ENCODE measurements at regions not wholly inside any gene's neighbourhood (a gene's known extent, or its start where the extent isn't known, plus 50 kb on each side); places are given as distances from the start of the nearest gene placed in this dataset.

DNA sequence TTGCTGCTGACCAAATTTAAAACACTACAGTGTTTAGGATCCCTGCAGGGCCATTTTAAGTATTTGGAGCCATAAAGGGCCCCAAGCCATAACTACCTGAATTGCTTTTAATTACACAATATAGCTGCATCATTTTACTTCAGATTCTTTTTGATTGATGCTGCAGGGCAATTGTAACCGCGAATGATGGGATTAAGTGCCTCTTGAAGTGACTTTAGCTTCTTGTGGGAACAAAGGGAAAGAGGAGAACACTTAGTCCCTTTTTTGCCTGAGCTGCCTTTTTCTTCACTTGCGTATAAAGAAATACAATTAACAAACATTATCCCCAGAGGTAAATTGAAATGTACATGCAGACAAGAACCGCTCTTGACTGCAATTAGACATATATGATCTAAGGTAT lies 228.5 kb downstream of the ZIC5 start:
- no peak overlapping the region for H3K4me2 ChIP-seq (ENCODE audit: insufficient read depth in 1 of 2, low read depth in 2 of 2, low read length in 2 of 2)
- peak overlapping the region; percentile 54 for H4K91ac ChIP-seq (replicated peaks; ENCODE audit: insufficient read length, low read length)
- no peak overlapping the region for H2BK15ac ChIP-seq (ENCODE audit: low read length)
- ChIA-PET POLR2A (ENCODE audit: partially characterized antibody) (interaction anchor here (1.3 kb wide), 1 partner anchor 56 kb away, joined by 4 read pairs; no protein-coding TSS in a partner anchor), CTCF (ENCODE audit: partially characterized antibody) (interaction anchor here (0.6 to 1.4 kb wide), 3 partner anchors 11 to 52 kb away, joined by 3 read pairs; no protein-coding TSS in a partner anchor)
- no peak overlapping the region; the same call in 1 of the 2 replicates for H3K18ac ChIP-seq (ENCODE audit: extremely low read depth, low read length)
- no peak overlapping the region for H4K8ac ChIP-seq (ENCODE audit: extremely low read depth, insufficient read depth, low read length)
- H3K36me3 ChIP-seq (ENCODE audit: control insufficient read depth in 2 of 4, insufficient read depth in 4 of 4, low read length in 3 of 4) = no peaks in the 10 kb centered on the region; a peak in 1 of 8 replicates
- H3K4ac ChIP-seq (replicated peaks; ENCODE audit: insufficient read length, low read depth, low read length) = no peak overlapping the region
- H2BK12ac ChIP-seq (ENCODE audit: low read depth, low read length) = peak overlapping the region; percentile 78; the same call in 1 of the 2 replicates
- no peak overlapping the region for H3K14ac ChIP-seq (ENCODE audit: insufficient read length)
- H2BK20ac ChIP-seq (ENCODE audit: low read length) = no peak overlapping the region
- 75% methylated on average over 4 of the region's 4 CpGs; no CpG with 5 or more reads in 1 of the 2 experiments for WGBS, 2 experiments (ENCODE audit: extremely low coverage in 1 of 2, insufficient coverage in 1 of 2, insufficient read length in 1 of 2, insufficient replicate concordance in 2 of 2, low coverage in 1 of 2, low lambda C conversion rate in 2 of 2, missing lambda C conversion rate in 1 of 2)
- no peak overlapping the region for H3K4me3 ChIP-seq (ENCODE audit: extremely low read depth in 1 of 4, insufficient read depth in 2 of 4, low read depth in 3 of 4, low read length in 4 of 4)
- H3K23ac ChIP-seq (ENCODE audit: insufficient read length) = no peak overlapping the region
- peaks cover 11 to 31% (median 25%) of the 10 kb centered on the region in 4 experiments; a peak in 6 of 7 replicates for H3K4me1 ChIP-seq (replicated peaks in 1 of 4; ENCODE audit: control insufficient read depth in 3 of 4, insufficient read depth in 4 of 4, low read length in 3 of 4)
- no peak overlapping the region for H2AFZ ChIP-seq (ENCODE audit: low read length)
- no peaks in the 10 kb centered on the region for H3K9me3 ChIP-seq (ENCODE audit: insufficient read depth in 2 of 2, low read depth in 1 of 2, low read length in 1 of 2)
- H4K5ac ChIP-seq (ENCODE audit: insufficient read length, low read depth, low read length) = peak overlapping the region; percentile 47
- no peaks in the 10 kb centered on the region for H3K23me2 ChIP-seq (ENCODE audit: low read depth, low read length)
- peak in 1 of 2 experiments; percentile 36 for DNase-seq (ENCODE audit: low read depth in 1 of 2, low spot score in 2 of 2)
- no peaks in the 10 kb centered on the region; a peak in 1 of 4 replicates for H3K79me2 ChIP-seq (ENCODE audit: control insufficient read depth in 1 of 2, insufficient read depth in 2 of 2, low read length in 2 of 2)
- H3K56ac ChIP-seq (replicated peaks; ENCODE audit: insufficient read length, low read depth, low read length) = peak overlapping the region; percentile 13
- H3K27me3 ChIP-seq (replicated peaks in 1 of 4; ENCODE audit: control insufficient read depth in 3 of 4, extremely low read depth in 1 of 4, insufficient read depth in 3 of 4, low read length in 3 of 4) = no peaks in the 10 kb centered on the region
- H2BK5ac ChIP-seq (ENCODE audit: low read depth, low read length) = no peak overlapping the region
- 0 out of 2 replicates have a peak, but pooled peaks cover 2% of the 10 kb centered on the region for H3K79me1 ChIP-seq (ENCODE audit: low read depth, low read length)
- no peaks in the 10 kb centered on the region for H4K20me1 ChIP-seq (replicated peaks in 1 of 2; ENCODE audit: control insufficient read depth in 1 of 2, insufficient read depth in 2 of 2, low read length in 2 of 2)
- H3K9ac ChIP-seq (replicated peaks in 1 of 4; ENCODE audit: extremely low read depth in 1 of 4, low read depth in 3 of 4, low read length in 3 of 4) = no peak overlapping the region
- peak; percentile 42 for FAIRE-seq
- peak overlapping the region; percentile 85 for H2BK120ac ChIP-seq (replicated peaks; ENCODE audit: low read depth, low read length)
- no peak overlapping the region for H2AK5ac ChIP-seq (ENCODE audit: low read depth, low read length)
- H3K27ac ChIP-seq (ENCODE audit: low read depth, low read length) = no peak overlapping the region
- TF ChIP-seq RBBP5 (IDR thresholded peaks at IDR 0.05; ENCODE audit: borderline replicate concordance, low read depth, low read length) (no peak), RAD21 (IDR thresholded peaks at IDR 0.05 in 1 of 2, conservative IDR thresholded peaks at IDR 0.05 in 1 of 2; ENCODE audit: low read depth in 2 of 2, low read length in 2 of 2) (no peak), GTF2F1 (IDR thresholded peaks at IDR 0.05; ENCODE audit: borderline replicate concordance, low read depth, low read length) (no peak), ATF2 (IDR thresholded peaks at IDR 0.05; ENCODE audit: low read length) (no peak), JUN (IDR thresholded peaks at IDR 0.05; ENCODE audit: low read depth, low read length) (no peak), TAF7 (optimal IDR thresholded peaks at IDR 0.05; ENCODE audit: borderline replicate concordance, low read depth, low read length) (no peak), NANOG (IDR thresholded peaks at IDR 0.05; ENCODE audit: insufficient read depth, low read depth, low read length, poor library complexity, severe bottlenecking) (no peak), RFX5 (IDR thresholded peaks at IDR 0.05; ENCODE audit: borderline replicate concordance, low read depth, low read length) (no peak), SUZ12 (IDR thresholded peaks at IDR 0.05; ENCODE audit: low read length) (no peak), CBX8 (IDR thresholded peaks at IDR 0.05; ENCODE audit: borderline replicate concordance, low read depth, low read length) (no peak)

Data from H1 (cell line).